MM.1S (cell line): ENCODE measurements at regions not wholly inside any gene's neighbourhood (a gene's known extent, or its start where the extent isn't known, plus 50 kb on each side); places are given as distances from the start of the nearest gene placed in this dataset.

Experiments used
- DNase-seq: peaks from one replicate; pipeline ENCODE4 v3.0.0-alpha.2; 2015
- H2AFZ ChIP-seq: fragments of 300-600 bp; sonication (generic); 2 replicates; pipeline ENCODE4 v1.6.0; 2016; ENCODE audit warnings: antibody characterized with exemption, low read length
- H3F3A ChIP-seq: fragments of 300-600 bp; sonication (generic); 2 replicates; pipeline ENCODE4 v1.6.1; 2016; ENCODE audit warnings: mild to moderate bottlenecking, antibody characterized with exemption, low read length, moderate library complexity, mixed read lengths; ENCODE audit not compliant: insufficient read depth
- H3K27ac ChIP-seq: fragments of 300-600 bp; sonication (generic); 2 replicates; pipeline ENCODE4 v1.5.1; 2016; ENCODE audit warnings: mild to moderate bottlenecking, low read length
- H3K27me3 ChIP-seq: fragments of 300-600 bp; sonication (generic); replicated peaks from 2 replicates; pipeline ENCODE4 v1.6.0; 2016; ENCODE audit warnings: low read length; ENCODE audit not compliant: insufficient read depth
- H3K36me3 ChIP-seq: fragments of 300-600 bp; sonication (generic); replicated peaks from 2 replicates; pipeline ENCODE4 v1.6.1; 2016; ENCODE audit warnings: mild to moderate bottlenecking, low read length, mixed read lengths; ENCODE audit not compliant: insufficient read depth
- H3K4me1 ChIP-seq: fragments of 300-600 bp; sonication (generic); 2 replicates; pipeline ENCODE4 v1.6.1; 2016; ENCODE audit warnings: low read length, mixed read lengths
- H3K4me2 ChIP-seq: fragments of 300-600 bp; sonication (generic); 2 replicates; pipeline ENCODE4 v1.6.0; 2016; ENCODE audit warnings: low read depth, low read length
- H3K4me3 ChIP-seq: fragments of 300-600 bp; sonication (generic); 2 replicates; pipeline ENCODE4 v1.5.1; 2016; ENCODE audit warnings: low read length, mixed read lengths
- H3K79me2 ChIP-seq: fragments of 300-600 bp; sonication (generic); 2 replicates; pipeline ENCODE4 v1.6.1; 2016; ENCODE audit warnings: mixed run types, low read length, mixed read lengths
- H3K9ac ChIP-seq: fragments of 300-600 bp; sonication (generic); 2 replicates; pipeline ENCODE4 v1.6.1; 2016; ENCODE audit warnings: low read length, mixed read lengths
- H3K9me2 ChIP-seq: fragments of 300-600 bp; sonication (generic); replicated peaks from 2 replicates; pipeline ENCODE4 v1.6.1; 2016; ENCODE audit warnings: mild to moderate bottlenecking, low read length, mixed read lengths; ENCODE audit not compliant: insufficient read depth
- H3K9me3 ChIP-seq: fragments of 300-600 bp; sonication (generic); replicated peaks from 2 replicates; pipeline ENCODE4 v1.6.1; 2016; ENCODE audit warnings: mild to moderate bottlenecking, low read length, mixed read lengths; ENCODE audit not compliant: insufficient read depth
- H4K20me1 ChIP-seq: fragments of 300-600 bp; sonication (generic); 2 replicates; pipeline ENCODE4 v1.6.1; 2016; ENCODE audit warnings: mild to moderate bottlenecking, low read length, moderate library complexity, mixed read lengths; ENCODE audit not compliant: insufficient read depth
- CTCF ChIP-seq: fragments of 300-600 bp; sonication (generic); IDR thresholded peaks from 2 replicates; pipeline ENCODE4 v1.5.1; 2016; ENCODE audit warnings: antibody characterized with exemption, low read length, mixed read lengths
- EZH2 ChIP-seq: fragments of 300-600 bp; sonication (generic); optimal IDR thresholded peaks from 2 replicates; pipeline ENCODE3; 2017; ENCODE audit warnings: low read depth, mild to moderate bottlenecking, antibody characterized with exemption, low read length, mixed read lengths
- EZH2phosphoT487 ChIP-seq: fragments of 300-600 bp; sonication (generic); IDR thresholded peaks from 2 replicates; pipeline ENCODE4 v1.6.1; 2018; ENCODE audit warnings: antibody characterized with exemption, low read length

DNA sequence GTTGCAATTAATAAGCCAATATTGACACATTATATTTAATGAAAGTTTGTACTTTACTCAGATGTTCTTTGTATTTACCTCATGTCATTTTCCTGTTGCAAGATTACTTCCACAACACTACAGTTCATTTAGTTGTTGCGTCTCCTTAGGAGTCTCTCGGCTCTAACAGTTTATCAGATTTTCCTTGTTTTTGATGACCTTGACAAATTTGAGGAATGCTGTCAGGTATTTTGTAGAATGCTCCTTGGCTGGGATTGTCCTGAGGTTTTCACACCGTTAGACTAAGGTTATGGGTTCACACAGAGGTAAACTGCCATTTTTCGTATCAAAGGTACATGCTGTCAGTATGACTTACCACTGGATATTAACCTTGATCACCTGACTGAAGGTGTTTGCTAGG lies 416.6 kb upstream of the TNP1 start:
- H3K27me3 ChIP-seq: no peaks in the 10 kb centered on the region
- no peak overlapping the region for H3K9ac ChIP-seq

GRCh38 chr2:217275091-217275490 lies 415.2 kb upstream of the TNP1 start:
- Histone ChIP-seq H3K9ac (no peak overlapping the region), H4K20me1 (no peaks in the 10 kb centered on the region), H3K9me2 (no peaks in the 10 kb centered on the region), H2AFZ (no peak overlapping the region), H3K79me2 (no peaks in the 10 kb centered on the region), H3K27ac (no peak overlapping the region), H3K36me3 (no peaks in the 10 kb centered on the region), H3K27me3 (no peaks in the 10 kb centered on the region), H3K4me2 (no peak overlapping the region), H3K9me3 (no peaks in the 10 kb centered on the region), H3K4me1 (no peaks in the 10 kb centered on the region), H3K4me3 (no peak overlapping the region), H3F3A (no peaks in the 10 kb centered on the region)
- no peak for DNase-seq
- no peak for TF ChIP-seq CTCF
- no peak for TF ChIP-seq EZH2phosphoT487
- TF ChIP-seq EZH2: no peak

More for the DNA sequence above, 416.6 kb upstream of the TNP1 start:
- DNase-seq: no peak
- no peak overlapping the region for H3K4me3 ChIP-seq
- no peak overlapping the region for H2AFZ ChIP-seq
- H4K20me1 ChIP-seq: no peaks in the 10 kb centered on the region
- no peaks in the 10 kb centered on the region for H3K9me3 ChIP-seq
- H3K4me1 ChIP-seq: no peaks in the 10 kb centered on the region
- H3F3A ChIP-seq: no peaks in the 10 kb centered on the region
- no peaks in the 10 kb centered on the region for H3K79me2 ChIP-seq
- H3K9me2 ChIP-seq: no peaks in the 10 kb centered on the region
- no peak overlapping the region for H3K27ac ChIP-seq
- H3K4me2 ChIP-seq: no peak overlapping the region
- H3K36me3 ChIP-seq: no peaks in the 10 kb centered on the region
- TF ChIP-seq CTCF (no peak), EZH2phosphoT487 (no peak), EZH2 (no peak)

DNA sequence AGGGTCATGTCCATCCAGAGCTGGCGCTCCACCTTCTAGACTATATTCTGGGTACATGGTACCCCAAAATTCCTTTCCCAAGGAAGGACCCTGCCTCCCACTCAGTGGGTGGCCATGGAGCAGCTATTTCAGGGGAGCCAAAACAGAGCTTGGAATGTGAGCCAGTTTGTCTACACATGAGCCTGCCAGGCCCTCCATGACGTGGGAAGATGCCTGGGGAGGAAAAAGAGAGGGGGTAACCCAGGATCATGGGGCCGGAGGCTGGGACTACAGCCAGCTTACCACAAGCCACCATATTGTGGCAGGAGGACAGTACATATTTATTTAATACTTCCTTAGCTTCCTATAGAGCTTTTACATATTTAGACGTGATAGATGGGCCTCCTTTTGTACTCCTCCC lies 414.7 kb upstream of the TNP1 start:
- Histone ChIP-seq H3K36me3 (no peaks in the 10 kb centered on the region), H4K20me1 (no peaks in the 10 kb centered on the region), H3K27me3 (no peaks in the 10 kb centered on the region), H3K9ac (no peak overlapping the region), H3F3A (no peaks in the 10 kb centered on the region), H3K4me1 (no peaks in the 10 kb centered on the region), H3K4me2 (no peak overlapping the region), H2AFZ (no peak overlapping the region), H3K9me2 (no peaks in the 10 kb centered on the region), H3K4me3 (no peak overlapping the region), H3K27ac (no peak overlapping the region), H3K9me3 (no peaks in the 10 kb centered on the region), H3K79me2 (no peaks in the 10 kb centered on the region)
- no peak for TF ChIP-seq EZH2
- TF ChIP-seq EZH2phosphoT487: no peak
- no peak for TF ChIP-seq CTCF
- no peak for DNase-seq
